Glomerular endothelial cell (primary cell): ENCODE measurements at regions not wholly inside any gene's neighbourhood (a gene's known extent, or its start where the extent isn't known, plus 50 kb on each side); places are given as distances from the start of the nearest gene placed in this dataset.
"Not testable (repeated sequence)": the region's sequence is repeated elsewhere in the genome, so short reads cannot be mapped to it uniquely, and the experiment has no call there.

Source experiments
- DNase-seq: peaks from one replicate; pipeline ENCODE4 v3.0.0-alpha.2; 2011; ENCODE audit warnings: low read depth, low spot score; ENCODE audit errors: extremely low read depth

GRCh38 chr2:133865141-133865540 is 296.9 kb upstream of the NCKAP5 start:
- no peak for DNase-seq

GRCh38 chr2:133867166-133867565 is 298.9 kb upstream of the NCKAP5 start:
- DNase-seq = no peak

GRCh38 chr2:133871545-133872209 is 303.4 kb upstream of the NCKAP5 start:
- no peak for DNase-seq

- no peak for DNase-seq
Measured at GRCh38 chr2:133878326-133878725, 310.1 kb upstream of the NCKAP5 start.

GRCh38 chr2:133879703-133880102 is 311.4 kb upstream of the NCKAP5 start:
- DNase-seq = no peak

GRCh38 chr2:133882159-133882558 is 313.9 kb upstream of the NCKAP5 start:
- DNase-seq = not testable (repeated sequence)

GRCh38 chr2:133884739-133885381 is 316.6 kb upstream of the NCKAP5 start:
- DNase-seq = no peak

- no peak for DNase-seq
Measured at GRCh38 chr2:133885847-133886246, 317.6 kb upstream of the NCKAP5 start.

- no peak for DNase-seq
Measured at GRCh38 chr2:133886735-133887675, 318.7 kb upstream of the NCKAP5 start.

- DNase-seq = no peak
Measured at GRCh38 chr2:133887676-133888040, 319.4 kb upstream of the NCKAP5 start.

- DNase-seq = no peak
Measured at GRCh38 chr2:133888107-133888506, 319.8 kb upstream of the NCKAP5 start.

GRCh38 chr2:133888621-133889219 is 320.5 kb upstream of the NCKAP5 start:
- no peak for DNase-seq

- DNase-seq = no peak
Measured at GRCh38 chr2:133892352-133892913, 324.2 kb upstream of the NCKAP5 start.

GRCh38 chr2:133894429-133894828 is 326.2 kb upstream of the NCKAP5 start:
- no peak for DNase-seq

- not testable (repeated sequence) for DNase-seq
Measured at GRCh38 chr2:133897838-133898237, 329.6 kb upstream of the NCKAP5 start.

GRCh38 chr2:133900909-133901308 is 332.6 kb upstream of the NCKAP5 start:
- DNase-seq = no peak

- DNase-seq = no peak
Measured at GRCh38 chr2:133906396-133906795, 338.1 kb upstream of the NCKAP5 start.

- DNase-seq = no peak
Measured at GRCh38 chr2:133906926-133907325, 338.7 kb upstream of the NCKAP5 start.

GRCh38 chr2:133908171-133908570 is 339.9 kb upstream of the NCKAP5 start:
- peak; percentile 10 for DNase-seq

- DNase-seq = no peak
Measured at GRCh38 chr2:133918141-133918540, 335.7 kb upstream of the MGAT5 start.

- no peak for DNase-seq
Measured at GRCh38 chr2:133919285-133919684, 334.6 kb upstream of the MGAT5 start.
